ENCODE measurements at regions not wholly inside any gene's neighbourhood (a gene's known extent, or its start where the extent isn't known, plus 50 kb on each side); places are given as distances from the start of the nearest gene placed in this dataset.
A peak's percentile ranks its signal among the peaks of the same experiment; 100 is the strongest.

DNA sequence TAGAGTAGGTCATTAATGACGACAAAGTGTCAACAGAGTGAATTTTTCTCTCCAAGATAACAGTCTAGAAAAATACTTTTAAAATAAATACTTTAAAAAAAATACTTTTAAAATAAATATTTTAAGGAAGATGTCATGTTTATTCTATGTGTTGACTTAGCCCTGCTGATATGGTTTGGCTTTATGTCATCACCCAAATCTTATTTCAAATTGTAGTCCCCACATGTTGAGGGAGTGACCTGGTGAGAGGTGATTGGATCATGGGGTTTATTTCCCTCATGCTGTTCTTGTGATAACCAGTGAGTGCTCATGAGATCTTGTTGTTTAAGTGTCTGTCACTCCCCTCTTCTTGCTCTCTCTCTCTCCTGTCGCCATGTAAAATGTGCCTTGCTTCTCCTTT lies 754.9 kb upstream of the SLIT2 start:
- Mint-ChIP-seq H3K27ac (no peak overlapping the region), H3K9me3 (no peaks in the 10 kb centered on the region), H3K36me3 (ENCODE audit: low read depth) (no peaks in the 10 kb centered on the region), H3K4me1 (ENCODE audit: low read depth) (peaks cover 45% of the 10 kb centered on the region), H3K4me3 (no peak overlapping the region), H3K27me3 (ENCODE audit: insufficient read depth) (no peaks in the 10 kb centered on the region)
- no peak for TF ChIP-seq CTCF (IDR thresholded peaks at IDR 0.05)
- DNase-seq: no peak

- H3K27me3 Mint-ChIP-seq (ENCODE audit: insufficient read depth): no peaks in the 10 kb centered on the region
- DNase-seq: no peak
- H3K4me3 Mint-ChIP-seq: no peak overlapping the region
- no peak overlapping the region for H3K27ac Mint-ChIP-seq
- H3K36me3 Mint-ChIP-seq (ENCODE audit: low read depth): no peaks in the 10 kb centered on the region
- no peaks in the 10 kb centered on the region for H3K9me3 Mint-ChIP-seq
- no peak for TF ChIP-seq CTCF (IDR thresholded peaks at IDR 0.05)
- peaks cover 51% of the 10 kb centered on the region for H3K4me1 Mint-ChIP-seq (ENCODE audit: low read depth)
These were observed 756.7 kb upstream of the SLIT2 start for GRCh38 chr4:19494961-19495360.

DNA sequence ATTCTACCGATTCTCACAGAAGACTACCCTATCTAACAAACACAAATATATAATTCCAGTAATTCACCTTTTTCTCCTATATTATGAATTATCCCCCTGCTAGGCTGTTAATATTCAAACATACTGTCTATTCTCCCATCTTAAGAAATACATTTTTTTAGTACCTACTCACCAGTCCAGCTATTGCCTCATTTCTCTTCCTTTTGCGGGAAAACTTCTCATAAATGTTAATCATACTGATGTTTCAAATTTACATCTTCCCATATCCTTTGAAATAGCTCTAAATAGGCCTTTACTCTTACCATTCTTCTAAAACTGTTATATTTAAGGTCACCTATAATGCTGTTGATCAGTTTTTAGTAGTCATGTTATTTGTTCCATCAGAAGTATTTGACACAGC lies 759.1 kb upstream of the SLIT2 start:
- TF ChIP-seq CTCF (IDR thresholded peaks at IDR 0.05): no peak
- no peak for DNase-seq
- no peaks in the 10 kb centered on the region for H3K9me3 Mint-ChIP-seq
- H3K27me3 Mint-ChIP-seq (ENCODE audit: insufficient read depth): no peaks in the 10 kb centered on the region
- H3K4me3 Mint-ChIP-seq: no peak overlapping the region
- H3K36me3 Mint-ChIP-seq (ENCODE audit: low read depth): no peaks in the 10 kb centered on the region
- H3K27ac Mint-ChIP-seq: no peak overlapping the region
- H3K4me1 Mint-ChIP-seq (ENCODE audit: low read depth): peaks cover 51% of the 10 kb centered on the region

DNA sequence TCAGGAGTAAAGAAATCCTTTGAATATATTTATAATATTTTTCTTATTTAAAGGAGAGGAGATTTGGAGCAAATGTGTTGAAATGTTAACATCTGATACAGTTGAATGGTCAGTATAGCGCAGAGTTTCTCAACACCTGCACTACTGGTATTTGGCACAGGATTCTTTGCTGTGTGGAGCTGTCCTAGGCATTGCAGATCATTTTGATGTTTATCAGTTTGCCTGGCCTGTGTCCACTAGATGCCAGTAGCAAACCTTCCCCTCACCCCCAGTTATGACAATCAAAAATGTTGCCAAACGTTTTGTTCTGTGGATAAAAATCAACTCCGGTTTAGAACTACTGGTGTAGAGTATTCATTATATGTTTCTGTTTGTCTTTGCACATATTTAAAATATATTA lies 765.3 kb upstream of the SLIT2 start:
- Mint-ChIP-seq H3K4me3 (no peak overlapping the region), H3K9me3 (no peaks in the 10 kb centered on the region), H3K4me1 (ENCODE audit: low read depth) (peaks cover 12% of the 10 kb centered on the region), H3K27me3 (ENCODE audit: insufficient read depth) (no peaks in the 10 kb centered on the region), H3K27ac (no peak overlapping the region), H3K36me3 (ENCODE audit: low read depth) (no peaks in the 10 kb centered on the region)
- peak; percentile 33; the same call in 1 of the 2 replicates for TF ChIP-seq CTCF (IDR thresholded peaks at IDR 0.05)
- DNase-seq: no peak

- TF ChIP-seq CTCF (IDR thresholded peaks at IDR 0.05): no peak
- Mint-ChIP-seq H3K9me3 (no peaks in the 10 kb centered on the region), H3K27ac (peak overlapping the region; percentile 40; the same call in 1 of the 2 replicates), H3K27me3 (ENCODE audit: insufficient read depth) (no peaks in the 10 kb centered on the region; the same call in 1 of the 2 replicates), H3K4me1 (ENCODE audit: low read depth) (peaks cover 25% of the 10 kb centered on the region), H3K4me3 (peak overlapping the region; percentile 67; the same call in 1 of the 2 replicates), H3K36me3 (ENCODE audit: low read depth) (no peaks in the 10 kb centered on the region)
- DNase-seq: peak; percentile 31
These were observed 772.9 kb upstream of the SLIT2 start for GRCh38 chr4:19478791-19479190.

DNA sequence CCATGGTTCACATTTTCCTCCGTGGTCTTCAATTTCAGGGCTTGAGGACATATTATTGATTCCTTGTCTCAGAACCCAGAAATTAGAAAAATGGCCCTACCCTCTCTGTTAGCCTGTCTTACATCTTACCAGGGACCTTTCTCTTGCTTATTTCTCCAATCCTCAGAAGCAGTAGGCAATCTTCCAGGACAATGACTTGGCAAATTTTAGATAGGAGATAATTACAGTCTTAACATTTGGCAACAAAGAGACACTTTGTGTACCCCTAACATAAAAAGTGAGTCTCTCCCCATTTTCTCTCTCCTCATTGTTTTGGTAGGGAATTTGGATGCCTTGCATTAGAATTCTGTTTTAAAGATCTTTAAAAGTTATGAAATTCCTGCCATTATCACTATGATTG lies 778.1 kb upstream of the SLIT2 start:
- H3K27ac Mint-ChIP-seq: peak overlapping the region; percentile 64

More for the DNA sequence above, 778.1 kb upstream of the SLIT2 start:
- H3K9me3 Mint-ChIP-seq: no peaks in the 10 kb centered on the region
- peaks cover 5% of the 10 kb centered on the region; the same call in 1 of the 2 replicates for H3K36me3 Mint-ChIP-seq (ENCODE audit: low read depth)
- TF ChIP-seq CTCF (IDR thresholded peaks at IDR 0.05): no peak
- no peak overlapping the region for H3K4me3 Mint-ChIP-seq
- peaks cover 23% of the 10 kb centered on the region for H3K4me1 Mint-ChIP-seq (ENCODE audit: low read depth)
- H3K27me3 Mint-ChIP-seq (ENCODE audit: insufficient read depth): no peaks in the 10 kb centered on the region; the same call in 1 of the 2 replicates
- no peak for DNase-seq
